Activated B cell treated with CpG ODN at 0.5 μM for 24 hours (primary cell): ENCODE measurements at regions not wholly inside any gene's neighbourhood (a gene's known extent, or its start where the extent isn't known, plus 50 kb on each side); places are given as distances from the start of the nearest gene placed in this dataset.
"Not testable (repeated sequence)": the region's sequence is repeated elsewhere in the genome, so short reads cannot be mapped to it uniquely, and the experiment has no call there.

Source experiments
- ATAC-seq: fragments of 200-7000 bp; cut with Tn5 transposase; one replicate; pipeline ENCODE4 v1.10.0; 2021; ENCODE audit warnings: low read depth, mild to moderate bottlenecking, moderate library complexity
- CTCF ChIA-PET: fragments of 350-600 bp; sonication (Branson Sonifier 250); formaldehyde crosslinking; loops from one replicate; lab custom pipeline; 2021; ENCODE audit warnings: antibody characterized with exemption; lab: Charles Lee
- POLR2A ChIA-PET: fragments of 350-600 bp; sonication (Branson Sonifier 250); formaldehyde crosslinking; loops from one replicate; lab custom pipeline; 2021; ENCODE audit warnings: antibody characterized with exemption; lab: Charles Lee
- DNase-seq: peaks from one replicate; pipeline ENCODE4 v3.0.0; 2022
- H3K27ac Mint-ChIP-seq: one replicate; pipeline ENCODE4 v1.8.0; 2020; ENCODE audit warnings: mixed read lengths
- H3K27me3 Mint-ChIP-seq: one replicate; pipeline ENCODE4 v1.8.0; 2021; ENCODE audit warnings: mixed read lengths
- H3K36me3 Mint-ChIP-seq: one replicate; pipeline ENCODE4 v1.8.0; 2021; ENCODE audit warnings: low read depth, mixed read lengths
- H3K4me1 Mint-ChIP-seq: one replicate; pipeline ENCODE4 v1.8.0; 2021; ENCODE audit warnings: mixed read lengths
- H3K4me3 Mint-ChIP-seq: one replicate; pipeline ENCODE4 v1.8.0; 2020; ENCODE audit warnings: mild to moderate bottlenecking, mixed read lengths
- H3K9me3 Mint-ChIP-seq: one replicate; pipeline ENCODE4 v1.8.0; 2020; ENCODE audit warnings: mixed read lengths
- CTCF ChIP-seq: fragments of 200-600 bp; IDR thresholded peaks from one replicate; pipeline ENCODE4 v1.8.0; 2022; ENCODE audit warnings: antibody characterized with exemption, mild to moderate bottlenecking
- intact Hi-C: fragments of 100-400 bp; cut with micrococcal nuclease; formaldehyde crosslinking; loops from one replicate; pipeline ENCODE4 v1.15.1; 2024

DNA sequence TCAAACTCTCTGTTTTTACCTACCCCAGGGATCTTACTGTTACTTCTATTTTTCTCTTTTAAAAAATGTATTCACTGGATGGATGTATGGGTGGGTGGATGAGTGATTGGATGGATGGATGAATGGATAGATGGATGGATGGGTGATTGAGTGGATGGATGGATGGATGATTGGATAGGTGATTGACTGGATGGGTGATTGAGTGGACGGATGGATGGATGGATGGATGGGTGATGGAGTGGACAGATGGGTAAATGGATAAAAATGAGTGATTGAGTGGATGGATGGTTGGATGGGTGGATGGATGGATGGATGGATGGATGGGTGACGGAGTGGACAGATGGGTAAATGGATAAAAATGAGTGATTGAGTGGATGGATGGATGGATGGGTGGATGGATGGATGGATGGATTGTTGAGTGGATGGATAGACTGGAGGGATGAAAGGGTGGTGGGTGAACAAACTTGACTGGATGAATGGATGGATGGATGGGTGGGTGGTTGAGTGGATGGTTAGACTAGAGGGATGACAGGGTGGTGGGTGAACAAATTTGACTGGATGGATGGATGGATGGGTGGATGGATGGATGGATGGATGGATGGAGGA lies 118.0 kb upstream of the ZBTB40 start:
- H3K9me3 Mint-ChIP-seq, result no peaks in the 10 kb centered on the region
- CTCF ChIA-PET, result no interaction called here
- no peaks in the 10 kb centered on the region for H3K27me3 Mint-ChIP-seq
- no peak overlapping the region for H3K4me3 Mint-ChIP-seq
- no peak for TF ChIP-seq CTCF
- DNase-seq (no peak), ATAC-seq (no peak)
- POLR2A ChIA-PET, result no interaction called here
- intact Hi-C loops, result no loop called here
- no peaks in the 10 kb centered on the region for H3K4me1 Mint-ChIP-seq
- no peak overlapping the region for H3K27ac Mint-ChIP-seq
- no peaks in the 10 kb centered on the region for H3K36me3 Mint-ChIP-seq

DNA sequence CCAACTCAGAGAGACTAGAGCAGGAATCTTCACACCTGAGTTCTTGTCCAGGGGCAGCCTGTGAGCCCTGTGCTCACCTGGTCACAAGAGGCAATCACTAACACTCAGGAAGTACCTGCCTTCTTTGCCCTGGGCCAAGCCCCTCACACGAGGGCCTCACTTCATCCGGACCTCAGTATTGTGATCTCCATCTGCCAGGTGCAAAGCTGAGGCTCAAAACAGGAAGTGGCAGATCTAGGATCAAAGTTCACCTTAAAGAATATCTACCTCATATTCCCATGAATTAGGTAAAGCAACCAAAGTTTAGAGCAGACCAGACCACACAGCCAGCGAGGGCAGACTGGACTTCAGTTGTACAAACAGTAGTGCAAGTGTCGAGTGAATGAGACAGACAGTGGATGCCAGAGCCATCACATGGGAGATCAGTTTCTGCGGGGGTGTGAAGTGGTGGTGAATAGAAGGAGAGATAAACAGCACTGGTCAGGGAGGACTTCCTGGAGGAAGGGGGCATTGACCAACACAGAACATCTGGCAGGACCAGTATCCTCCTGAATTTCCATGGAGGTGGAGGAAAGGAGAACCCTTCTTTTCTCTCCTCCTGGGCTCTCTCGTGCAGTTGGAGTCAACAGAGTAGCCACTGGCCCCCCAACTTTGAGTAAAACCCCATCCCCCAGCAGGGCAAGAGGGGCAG lies 116.6 kb upstream of the ZBTB40 start:
- Mint-ChIP-seq H3K4me1 (no peaks in the 10 kb centered on the region), H3K27ac (no peak overlapping the region), H3K27me3 (no peaks in the 10 kb centered on the region), H3K4me3 (no peak overlapping the region), H3K36me3 (no peaks in the 10 kb centered on the region), H3K9me3 (no peaks in the 10 kb centered on the region)
- ChIA-PET CTCF (no interaction called here), POLR2A (no interaction called here)
- ATAC-seq, result no peak
- no peak for DNase-seq
- TF ChIP-seq CTCF, result no peak
- intact Hi-C loops, result no loop called here

DNA sequence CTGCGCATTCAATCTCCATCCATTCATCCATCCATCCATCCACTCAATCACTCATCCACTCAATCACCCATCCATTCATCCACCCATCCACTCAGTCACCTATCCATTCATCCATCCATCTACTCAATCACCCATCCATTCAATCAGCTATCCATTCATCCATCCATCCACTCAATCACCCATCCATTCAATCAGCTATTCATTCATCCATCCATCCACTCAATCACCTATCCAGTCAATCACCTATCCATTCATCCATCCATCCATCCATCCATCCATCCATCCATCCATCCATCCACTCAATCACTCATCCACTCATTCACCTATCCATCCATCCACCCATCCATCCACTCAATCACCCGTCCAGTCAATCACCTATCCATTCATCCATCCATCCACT lies 115.4 kb upstream of the ZBTB40 start:
- H3K36me3 Mint-ChIP-seq, H3K9me3 Mint-ChIP-seq, H3K4me3 Mint-ChIP-seq, H3K27me3 Mint-ChIP-seq, intact Hi-C loops, H3K4me1 Mint-ChIP-seq, ATAC-seq, DNase-seq, H3K27ac Mint-ChIP-seq, CTCF ChIA-PET, POLR2A ChIA-PET: not testable (repeated sequence)

- ATAC-seq, H3K9me3 Mint-ChIP-seq, DNase-seq, intact Hi-C loops, POLR2A ChIA-PET, CTCF ChIA-PET, H3K4me3 Mint-ChIP-seq, H3K27me3 Mint-ChIP-seq, H3K36me3 Mint-ChIP-seq, H3K4me1 Mint-ChIP-seq, H3K27ac Mint-ChIP-seq: not testable (repeated sequence)
Measured at GRCh38 chr1:22336696-22337545, 114.7 kb upstream of the ZBTB40 start.

DNA sequence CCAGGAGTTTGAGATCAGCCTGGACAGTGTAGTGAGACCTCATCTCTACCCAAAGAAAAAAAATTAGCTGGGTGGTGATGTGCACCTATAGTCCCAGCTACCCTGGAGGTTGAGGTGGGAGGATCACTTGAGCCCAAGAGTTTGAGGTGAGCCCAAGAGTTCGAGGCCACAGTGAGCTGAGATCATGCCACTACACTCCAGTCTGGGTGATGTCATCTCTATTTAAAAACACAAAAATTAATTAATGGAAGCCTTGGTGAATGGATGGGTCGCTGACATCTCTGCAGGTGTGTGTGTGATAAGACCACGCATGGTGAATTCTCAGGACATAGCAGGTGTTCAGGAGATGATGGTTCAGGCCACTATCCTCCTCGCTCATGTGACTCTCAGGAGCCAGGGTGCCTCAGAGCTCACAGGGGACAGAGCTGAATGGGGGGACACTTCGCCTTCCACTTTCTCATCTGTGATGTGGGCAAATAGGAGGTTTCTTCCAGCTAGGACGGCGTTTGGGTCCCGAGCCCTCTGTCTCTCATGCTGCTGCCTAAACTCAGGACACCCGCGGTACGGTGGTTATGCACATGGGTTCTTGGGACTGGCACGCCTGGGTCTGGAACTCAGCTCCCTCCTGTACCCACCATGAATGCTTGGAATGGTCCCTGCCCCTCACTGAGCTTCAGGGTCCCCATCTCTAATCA lies 113.4 kb upstream of the ZBTB40 start:
- no peak overlapping the region for H3K27ac Mint-ChIP-seq
- ATAC-seq, result no peak
- no peaks in the 10 kb centered on the region for H3K36me3 Mint-ChIP-seq
- DNase-seq, result no peak
- no peaks in the 10 kb centered on the region for H3K9me3 Mint-ChIP-seq
- TF ChIP-seq CTCF, result no peak
- ChIA-PET POLR2A (no interaction called here), CTCF (no interaction called here)
- intact Hi-C loops, result no loop called here
- H3K27me3 Mint-ChIP-seq, result peaks cover 16% of the 10 kb centered on the region
- H3K4me3 Mint-ChIP-seq, result no peak overlapping the region
- H3K4me1 Mint-ChIP-seq, result no peaks in the 10 kb centered on the region
